ENCODE measurements at regions not wholly inside any gene's neighbourhood (a gene's known extent, or its start where the extent isn't known, plus 50 kb on each side); places are given as distances from the start of the nearest gene placed in this dataset.

DNA sequence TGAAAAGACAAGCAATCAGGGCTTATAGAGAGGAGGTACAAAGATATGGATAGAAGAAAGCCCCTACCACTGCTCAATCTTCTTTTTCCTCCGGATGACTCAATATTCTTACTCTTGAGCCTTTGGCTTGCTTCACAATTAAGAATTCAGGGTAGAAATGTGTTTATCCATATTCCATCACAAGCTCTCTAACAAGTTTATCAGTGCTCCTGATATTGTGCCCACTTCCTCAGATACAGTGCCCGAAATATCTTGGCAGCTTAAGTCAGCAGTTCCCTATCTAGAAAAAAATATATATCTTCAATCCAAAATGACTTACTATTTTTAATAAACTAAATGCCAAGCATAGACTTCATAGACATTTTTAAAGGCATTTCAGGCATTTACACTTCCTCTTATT is 255.1 kb upstream of the FAT3 start:
- Histone ChIP-seq H3K27ac (no peak overlapping the region), H3K4me3 (no peak overlapping the region)

DNA sequence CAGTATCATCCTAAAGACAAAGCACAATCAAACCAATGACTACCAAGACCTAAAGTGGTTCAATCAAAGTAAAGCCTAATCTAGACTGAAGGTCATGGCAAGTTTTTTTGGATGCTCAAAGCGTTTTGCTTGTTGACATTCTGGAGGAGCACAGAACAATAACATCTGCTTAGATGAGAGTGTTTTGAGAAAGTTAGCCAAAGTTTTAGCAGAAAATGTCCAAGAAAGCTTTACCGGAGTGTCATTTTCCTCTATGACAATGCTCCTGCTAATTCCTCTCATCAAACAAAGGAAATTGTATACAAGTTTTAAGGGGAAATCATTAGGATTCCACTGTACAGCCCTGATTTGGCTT is 256.9 kb upstream of the FAT3 start:
- H3K4me3 ChIP-seq: no peak overlapping the region
- no peak overlapping the region for H3K27ac ChIP-seq

- Histone ChIP-seq H3K4me3 (no peak overlapping the region), H3K27ac (no peak overlapping the region)
Measured at GRCh38 chr11:91967026-91967690, 257.5 kb upstream of the FAT3 start.

- Histone ChIP-seq H3K27ac (no peak overlapping the region), H3K4me3 (no peak overlapping the region)
Measured at GRCh38 chr11:91966368-91966767, 258.2 kb upstream of the FAT3 start.

DNA sequence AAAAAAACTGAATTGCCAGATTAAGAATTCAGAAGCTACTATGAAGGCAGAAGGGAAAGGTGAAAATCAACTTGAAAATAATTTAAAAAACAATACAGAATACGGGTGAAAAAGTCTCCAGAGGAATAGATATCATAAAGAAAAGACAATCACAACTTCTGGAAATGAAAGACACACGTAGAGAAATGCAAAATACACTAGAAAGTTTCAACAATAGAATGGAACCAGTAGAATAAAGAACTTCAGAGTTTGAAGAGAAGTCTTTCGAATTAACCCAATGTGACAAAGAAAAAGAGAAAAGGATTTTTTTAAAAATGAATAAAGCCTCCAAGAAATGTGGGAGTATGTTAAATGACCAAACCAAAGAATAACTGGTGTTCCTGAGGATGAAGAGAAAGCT is 263.8 kb upstream of the FAT3 start:
- no peak overlapping the region for H3K27ac ChIP-seq

DNA sequence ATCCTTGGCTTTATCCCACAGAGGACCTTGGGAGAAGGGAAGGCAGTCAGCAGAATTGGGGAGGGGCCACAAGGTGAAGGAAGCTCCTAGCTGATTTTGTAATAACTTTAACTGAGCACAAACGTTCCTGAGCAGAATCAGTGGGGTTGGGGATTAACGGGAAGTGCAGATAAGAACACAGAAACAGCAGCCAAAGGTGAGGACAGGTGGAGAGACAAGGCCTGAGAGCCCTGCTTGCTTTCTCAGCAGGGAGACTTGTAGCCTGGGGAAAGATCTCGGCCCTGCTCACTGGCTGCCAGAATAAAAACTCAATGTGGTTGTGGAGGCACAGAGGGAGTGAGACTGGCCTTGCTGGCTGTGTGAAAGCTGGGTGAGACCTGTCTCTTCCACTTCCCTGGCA is 265.2 kb upstream of the FAT3 start:
- no peak overlapping the region for H3K4me3 ChIP-seq
- no peak overlapping the region for H3K27ac ChIP-seq

More for the DNA sequence above, 263.8 kb upstream of the FAT3 start:
- no peak overlapping the region for H3K4me3 ChIP-seq

GRCh38 chr11:91956711-91957110 is 267.9 kb upstream of the FAT3 start:
- Histone ChIP-seq H3K27ac (no peak overlapping the region), H3K4me3 (no peak overlapping the region)

DNA sequence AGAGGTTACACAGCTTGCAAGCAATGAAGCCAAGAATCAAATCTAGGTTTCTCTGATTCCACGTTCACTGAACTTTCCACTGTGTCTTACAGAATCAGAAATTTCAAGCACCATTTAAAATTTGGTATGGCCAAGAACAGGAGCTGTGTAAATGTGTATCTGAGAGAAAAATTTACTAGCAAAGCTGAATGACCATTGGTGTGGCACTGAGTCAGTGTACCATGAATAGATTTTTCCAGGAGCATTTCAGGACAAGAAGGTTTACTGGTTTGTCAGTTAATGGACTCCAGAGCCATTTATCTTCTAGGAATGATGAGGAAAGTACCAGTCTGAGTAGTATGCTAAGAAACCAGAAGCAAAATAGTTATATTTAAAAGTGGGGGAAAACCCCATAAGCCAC is 269.4 kb upstream of the FAT3 start:
- H3K27ac ChIP-seq: no peak overlapping the region
- H3K4me3 ChIP-seq: no peak overlapping the region

DNA sequence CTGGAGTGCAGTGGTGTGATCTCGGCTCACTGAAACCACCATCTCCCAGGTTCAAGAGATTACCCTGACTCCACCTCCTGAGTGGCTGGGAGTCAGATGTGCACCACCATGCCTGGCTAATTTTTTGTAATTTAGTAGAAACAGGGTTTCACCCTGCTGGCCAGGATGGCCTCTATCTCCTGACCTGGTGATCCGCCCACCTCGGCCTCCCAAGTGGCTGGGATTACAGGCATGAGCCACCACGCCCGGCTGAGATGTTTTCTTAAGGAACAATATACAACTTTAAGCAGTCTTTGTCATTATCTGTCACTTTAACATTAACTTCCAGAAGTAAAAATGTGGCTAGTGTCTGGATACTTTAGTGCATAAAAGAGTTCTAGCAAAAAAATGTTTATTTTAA is 272.6 kb upstream of the FAT3 start:
- Histone ChIP-seq H3K27ac (no peak overlapping the region), H3K4me3 (no peak overlapping the region)

DNA sequence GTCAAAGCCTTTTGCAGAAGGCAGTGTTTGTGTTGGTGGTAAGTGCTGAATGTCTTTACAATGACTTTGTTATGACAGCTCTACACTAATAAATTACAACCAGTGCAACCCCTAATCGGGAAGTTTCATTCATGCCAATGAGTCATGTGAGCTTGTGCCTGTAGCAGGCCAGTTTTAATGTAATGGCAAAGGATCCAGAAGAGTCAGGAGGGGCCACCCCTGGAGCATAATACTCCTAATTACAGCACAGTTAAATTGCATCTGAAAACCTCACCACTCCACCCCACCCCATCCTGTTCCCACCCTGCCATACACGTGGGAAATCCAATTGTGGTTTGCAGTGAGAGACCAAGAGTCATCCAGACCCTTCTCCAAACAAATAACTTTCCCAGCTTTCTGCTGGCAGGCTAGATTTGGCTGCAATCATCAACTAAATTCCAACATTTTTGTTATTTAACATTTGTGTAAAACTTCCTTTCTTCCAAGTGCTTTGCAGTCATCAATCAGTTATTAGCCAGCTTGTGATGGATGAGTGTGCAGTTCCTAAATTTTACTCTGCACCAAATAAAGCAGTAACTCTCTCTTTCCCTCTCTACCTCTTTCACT is 277.3 kb upstream of the FAT3 start:
- Histone ChIP-seq H3K4me3 (no peak overlapping the region), H3K27ac (no peak overlapping the region)

GRCh38 chr11:91946397-91946951 is 278.1 kb upstream of the FAT3 start:
- H3K4me3 ChIP-seq: no peak overlapping the region
- no peak overlapping the region for H3K27ac ChIP-seq

GRCh38 chr11:91935120-91935519 is 289.5 kb upstream of the FAT3 start:
- Histone ChIP-seq H3K4me3 (no peak overlapping the region), H3K27ac (no peak overlapping the region)

GRCh38 chr11:91932151-91932821 is 292.3 kb upstream of the FAT3 start:
- Histone ChIP-seq H3K27ac (no peak overlapping the region), H3K4me3 (no peak overlapping the region)

DNA sequence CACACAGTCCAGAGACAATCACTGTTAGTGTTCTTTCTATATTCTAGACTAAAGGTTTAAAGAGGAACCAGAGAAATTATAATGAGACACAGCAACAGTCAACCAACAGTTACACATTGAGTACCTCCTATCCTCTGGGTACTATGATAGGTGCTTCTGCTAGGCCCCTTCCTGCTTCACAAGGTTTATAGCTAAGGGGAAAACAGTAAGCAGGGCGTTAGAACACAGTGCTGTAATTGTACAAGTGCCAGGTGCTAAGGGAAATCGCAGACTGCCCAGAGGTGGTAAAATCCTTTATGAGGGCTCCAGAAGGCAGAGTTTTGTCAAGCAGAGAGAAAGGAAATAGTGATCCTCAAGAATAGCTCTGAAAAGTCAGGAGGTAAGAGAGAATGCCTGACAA is 297.2 kb upstream of the FAT3 start:
- Histone ChIP-seq H3K27ac (no peak overlapping the region), H3K4me3 (no peak overlapping the region)

GRCh38 chr11:91926965-91927364 is 297.7 kb upstream of the FAT3 start:
- Histone ChIP-seq H3K27ac (no peak overlapping the region), H3K4me3 (no peak overlapping the region)

GRCh38 chr11:91922846-91923245 is 301.8 kb upstream of the FAT3 start:
- no peak overlapping the region for H3K4me3 ChIP-seq
- H3K27ac ChIP-seq: no peak overlapping the region

DNA sequence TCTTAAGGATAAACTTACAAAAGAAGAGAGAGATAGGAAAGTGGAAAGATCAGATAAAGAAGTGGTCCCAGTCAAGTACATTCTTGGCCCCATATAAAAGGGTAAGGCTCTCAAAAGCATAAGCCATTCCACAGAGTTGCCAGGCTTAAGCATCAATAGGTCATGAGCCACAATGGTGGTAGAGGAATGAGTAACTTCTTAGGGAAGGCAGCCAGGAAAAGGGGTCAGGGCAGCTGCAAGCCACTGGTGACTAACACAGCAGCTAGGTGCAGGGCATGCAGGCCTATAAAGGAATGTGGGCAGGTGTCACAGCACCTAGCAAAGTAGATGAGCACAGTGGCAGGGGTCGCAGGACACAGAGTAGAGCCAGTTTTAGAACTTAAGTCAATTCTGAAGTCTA is 302.6 kb upstream of the FAT3 start:
- H3K4me3 ChIP-seq: no peak overlapping the region
- H3K27ac ChIP-seq: no peak overlapping the region

GRCh38 chr11:91913407-91913806 is 311.2 kb upstream of the FAT3 start:
- H3K27ac ChIP-seq: no peak overlapping the region
- H3K4me3 ChIP-seq: no peak overlapping the region

- no peak overlapping the region for H3K27ac ChIP-seq
- H3K4me3 ChIP-seq: no peak overlapping the region
Measured at GRCh38 chr11:91912322-91912721, 312.3 kb upstream of the FAT3 start.

- Histone ChIP-seq H3K4me3 (no peak overlapping the region), H3K27ac (no peak overlapping the region)
Measured at GRCh38 chr11:91906871-91907624, 317.6 kb upstream of the FAT3 start.

Data from skin epidermis (tissue), 12 donors.